ENCODE measurements at regions not wholly inside any gene's neighbourhood (a gene's known extent, or its start where the extent isn't known, plus 50 kb on each side); places are given as distances from the start of the nearest gene placed in this dataset.

- TF ChIP-seq POLR2AphosphoS5 (IDR thresholded peaks at IDR 0.05; ENCODE audit: low read depth, low read length) = no peak
- TF ChIP-seq SIN3A (IDR thresholded peaks at IDR 0.05; ENCODE audit: borderline replicate concordance, insufficient read depth, low read length) = no peak
- TF ChIP-seq REST (IDR thresholded peaks at IDR 0.05; ENCODE audit: insufficient read depth in 1 of 2, low read depth in 2 of 2, low read length in 2 of 2) = no peak
Measured at GRCh38 chr6:66326228-66326627, 619.2 kb upstream of the EYS start.
